H9 (cell line): ENCODE measurements at regions not wholly inside any gene's neighbourhood (a gene's known extent, or its start where the extent isn't known, plus 50 kb on each side); places are given as distances from the start of the nearest gene placed in this dataset.

ENCODE experiments used
- DNase-seq: peaks from one replicate; pipeline ENCODE4 v3.0.0-alpha.2; 2017
- H2AFZ ChIP-seq: one replicate; pipeline ENCODE4 v1.6.1; 2013; ENCODE audit warnings: mild to moderate bottlenecking, low read length, control low read depth, moderate library complexity
- H2AK5ac ChIP-seq: 2 replicates; pipeline ENCODE4 v1.6.1; 2013; ENCODE audit warnings: low read length, control low read depth, mixed read lengths; ENCODE audit not compliant: insufficient read length
- H2BK120ac ChIP-seq: one replicate; pipeline ENCODE4 v1.6.1; 2013; ENCODE audit warnings: low read depth, mild to moderate bottlenecking, low read length, control low read depth, inconsistent platforms; ENCODE audit not compliant: poor library complexity, severe bottlenecking
- H2BK12ac ChIP-seq: 2 replicates; pipeline ENCODE4 v1.6.1; 2013; ENCODE audit warnings: low read length, control low read depth, mixed read lengths, low read depth; ENCODE audit not compliant: insufficient read length
- H2BK15ac ChIP-seq: 2 replicates; pipeline ENCODE4 v1.6.1; 2013; ENCODE audit warnings: low read depth, low read length, control low read depth
- H2BK20ac ChIP-seq: one replicate; pipeline ENCODE4 v1.6.1; 2013; ENCODE audit warnings: low read depth, mild to moderate bottlenecking, low read length, control low read depth, inconsistent platforms; ENCODE audit not compliant: poor library complexity, severe bottlenecking
- H2BK5ac ChIP-seq: 2 replicates; pipeline ENCODE4 v1.6.1; 2013; ENCODE audit warnings: low read length, control low read depth, mixed read lengths; ENCODE audit not compliant: insufficient read length
- H3K14ac ChIP-seq: 2 replicates; pipeline ENCODE4 v1.6.1; 2013; ENCODE audit warnings: low read length, control low read depth; ENCODE audit not compliant: insufficient read depth
- H3K18ac ChIP-seq: 2 replicates; pipeline ENCODE4 v1.6.1; 2013; ENCODE audit warnings: low read depth, mild to moderate bottlenecking, mixed read lengths, low read length, control low read depth; ENCODE audit not compliant: insufficient read length
- H3K23ac ChIP-seq: 2 replicates; pipeline ENCODE4 v1.6.1; 2013; ENCODE audit warnings: low read length, control low read depth, mixed read lengths, low read depth; ENCODE audit not compliant: insufficient read length
- H3K23me2 ChIP-seq: 2 replicates; pipeline ENCODE4 v1.6.1; 2013; ENCODE audit warnings: low read depth, mild to moderate bottlenecking, mixed read lengths, low read length, control low read depth; ENCODE audit not compliant: insufficient read length, poor library complexity, severe bottlenecking
- H3K27ac ChIP-seq: 2 replicates; pipeline ENCODE4 v1.5.1; 2013; ENCODE audit warnings: low read length, control low read depth, mixed read lengths, low read depth; ENCODE audit not compliant: insufficient read length
- H3K27me3 ChIP-seq: 2 replicates; pipeline ENCODE4 v1.6.1; 2013; ENCODE audit warnings: low read length, control low read depth, inconsistent platforms; ENCODE audit not compliant: insufficient read depth
- H3K4ac ChIP-seq: 2 replicates; pipeline ENCODE4 v1.6.1; 2013; ENCODE audit warnings: low read depth, mild to moderate bottlenecking, control low read depth, inconsistent platforms, low read length, moderate library complexity
- H3K4me1 ChIP-seq: 2 replicates; pipeline ENCODE4 v1.6.1; 2013; ENCODE audit warnings: low read length, control low read depth, inconsistent platforms; ENCODE audit not compliant: insufficient read depth
- H3K4me2 ChIP-seq: 2 replicates; pipeline ENCODE4 v1.6.1; 2013; ENCODE audit warnings: low read length, control low read depth, mixed read lengths; ENCODE audit not compliant: insufficient read length, insufficient read depth
- H3K56ac ChIP-seq: 2 replicates; pipeline ENCODE4 v1.6.1; 2013; ENCODE audit warnings: low read depth, mild to moderate bottlenecking, mixed read lengths, low read length, control low read depth; ENCODE audit not compliant: insufficient read length
- H3K79me1 ChIP-seq: 2 replicates; pipeline ENCODE4 v1.6.1; 2013; ENCODE audit warnings: low read depth, mild to moderate bottlenecking, moderate library complexity, low read length, control low read depth, inconsistent platforms; ENCODE audit not compliant: insufficient read depth, poor library complexity, severe bottlenecking
- H3K79me2 ChIP-seq: 2 replicates; pipeline ENCODE4 v1.6.1; 2013; ENCODE audit warnings: low read length, control low read depth, inconsistent platforms; ENCODE audit not compliant: insufficient read depth
- H3K9ac ChIP-seq: 2 replicates; pipeline ENCODE4 v1.6.1; 2013; ENCODE audit warnings: low read length, control low read depth, mixed read lengths; ENCODE audit not compliant: insufficient read length; ENCODE audit errors: extremely low read depth
- H3K9me3 ChIP-seq: one replicate; pipeline ENCODE4 v1.6.1; 2013; ENCODE audit warnings: low read depth, low read length, inconsistent platforms; ENCODE audit not compliant: control insufficient read depth
- H3T11ph ChIP-seq: one replicate; pipeline ENCODE4 v1.6.1; 2013; ENCODE audit warnings: mild to moderate bottlenecking, low read length, control low read depth, inconsistent platforms
- H4K20me1 ChIP-seq: one replicate; pipeline ENCODE4 v1.6.1; 2013; ENCODE audit not compliant: control insufficient read depth, insufficient read length, insufficient read depth
- H4K5ac ChIP-seq: 2 replicates; pipeline ENCODE4 v1.6.1; 2013; ENCODE audit warnings: low read depth, mild to moderate bottlenecking, mixed read lengths, low read length, control low read depth; ENCODE audit not compliant: insufficient read length
- H4K8ac ChIP-seq: replicated peaks from 2 replicates; pipeline ENCODE4 v1.6.1; 2013; ENCODE audit warnings: low read length, control low read depth, mixed read lengths, low read depth; ENCODE audit not compliant: insufficient read length
- H4K91ac ChIP-seq: 2 replicates; pipeline ENCODE4 v1.6.1; 2013; ENCODE audit warnings: low read depth, mild to moderate bottlenecking, moderate library complexity, mixed read lengths, low read length, control low read depth; ENCODE audit not compliant: insufficient read length
- H3K27ac Mint-ChIP-seq, 3 experiments: 2 replicates in 2 of 3; 3 replicates in 1 of 3; pipeline ENCODE4 v1.8.0; 2020 to 2021; ENCODE audit warnings: mixed read lengths in 3 of 3, mild to moderate bottlenecking in 1 of 3, moderate library complexity in 1 of 3
- H3K27me3 Mint-ChIP-seq: 2 replicates; pipeline ENCODE4 v1.8.0; 2021; ENCODE audit warnings: low read depth, mild to moderate bottlenecking, moderate library complexity, mixed read lengths
- H3K36me3 Mint-ChIP-seq, 3 experiments: 2 replicates in 2 of 3; 3 replicates in 1 of 3; pipeline ENCODE4 v1.8.0; 2020 to 2021; ENCODE audit warnings: low read depth in 3 of 3, mixed read lengths in 3 of 3; ENCODE audit not compliant: insufficient read depth in 1 of 3
- H3K4me1 Mint-ChIP-seq, 2 experiments: 2 replicates each; pipeline ENCODE4 v1.8.0; 2020; ENCODE audit warnings: mixed read lengths in 2 of 2
- H3K4me3 Mint-ChIP-seq, 2 experiments: 2 replicates in 1 of 2; 3 replicates in 1 of 2; pipeline ENCODE4 v1.8.0; 2020 to 2021; ENCODE audit warnings: mild to moderate bottlenecking in 2 of 2, mixed read lengths in 2 of 2, moderate library complexity in 1 of 2
- H3K9me3 Mint-ChIP-seq, 2 experiments: 2 replicates in 1 of 2; 3 replicates in 1 of 2; pipeline ENCODE4 v1.8.0; 2020; ENCODE audit warnings: mild to moderate bottlenecking in 2 of 2, mixed read lengths in 2 of 2, moderate library complexity in 1 of 2
- WGBS: extraction: QIAGEN DNeasy Blood & Tissue Kit; methylation state at CpG from one replicate; pipeline ENCODE4 v1.1.7; 2013; ENCODE audit warnings: missing lambda C conversion rate, low lambda C conversion rate, mixed read lengths; ENCODE audit not compliant: insufficient read length; ENCODE audit errors: extremely low coverage; 5-methylcytosine and 5-hydroxymethylcytosine counted together
- TF ChIP-seq, protein P1 (sequence below): fragments of 200-600 bp; sonication (generic); conservative IDR thresholded peaks from 3 replicates; pipeline ENCODE4 v1.8.0; 2021; ENCODE audit warnings: antibody characterized with exemption, mild to moderate bottlenecking

DNA sequence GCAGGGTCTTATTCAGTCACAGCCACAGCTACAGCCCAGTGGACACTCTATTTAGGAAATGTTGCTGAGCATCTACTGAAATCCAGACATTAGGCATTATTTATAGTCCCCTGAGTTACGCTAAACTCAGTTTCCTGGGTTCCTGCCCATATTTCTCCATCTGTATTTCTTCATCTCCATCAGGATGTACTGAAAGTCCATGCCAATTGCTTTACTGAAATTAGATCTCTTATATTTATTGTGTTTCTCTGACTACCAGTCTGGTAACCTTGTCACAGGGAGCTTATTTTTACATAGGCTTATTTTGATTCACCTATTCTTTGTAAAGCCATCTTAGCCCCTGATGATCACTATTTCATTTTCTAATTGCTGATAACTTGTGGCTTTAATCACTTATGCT lies 223.9 kb downstream of the TLE3 start:
- no peak overlapping the region for H2BK20ac ChIP-seq
- H3K23ac ChIP-seq, result no peak overlapping the region
- Mint-ChIP-seq H3K27ac (no peak overlapping the region), H3K27me3 (peaks cover 1% of the 10 kb centered on the region), H3K4me1 (peaks cover 4 to 12% of the 10 kb centered on the region in 2 experiments), H3K36me3 (peaks cover 0 to 5% (median 2%) of the 10 kb centered on the region in 3 experiments; a peak in 2 of 7 replicates), H3K9me3 (peaks cover 9 to 16% of the 10 kb centered on the region in 2 experiments; a peak in 4 of 5 replicates), H3K4me3 (no peak overlapping the region)
- no peak for DNase-seq
- H3K79me2 ChIP-seq, result no peaks in the 10 kb centered on the region
- H2BK5ac ChIP-seq, result no peak overlapping the region
- H3K79me1 ChIP-seq, result no peaks in the 10 kb centered on the region
- no peak overlapping the region for H4K91ac ChIP-seq
- H2AFZ ChIP-seq, result no peak overlapping the region
- H2BK12ac ChIP-seq, result no peak overlapping the region
- no peaks in the 10 kb centered on the region for H3K27me3 ChIP-seq
- H4K8ac ChIP-seq, result no peak overlapping the region
- H3T11ph ChIP-seq, result no peak overlapping the region
- no peak overlapping the region for H2BK15ac ChIP-seq
- no peaks in the 10 kb centered on the region for H3K4me1 ChIP-seq
- H3K9me3 ChIP-seq, result no peaks in the 10 kb centered on the region
- TF ChIP-seq, protein P1, sequence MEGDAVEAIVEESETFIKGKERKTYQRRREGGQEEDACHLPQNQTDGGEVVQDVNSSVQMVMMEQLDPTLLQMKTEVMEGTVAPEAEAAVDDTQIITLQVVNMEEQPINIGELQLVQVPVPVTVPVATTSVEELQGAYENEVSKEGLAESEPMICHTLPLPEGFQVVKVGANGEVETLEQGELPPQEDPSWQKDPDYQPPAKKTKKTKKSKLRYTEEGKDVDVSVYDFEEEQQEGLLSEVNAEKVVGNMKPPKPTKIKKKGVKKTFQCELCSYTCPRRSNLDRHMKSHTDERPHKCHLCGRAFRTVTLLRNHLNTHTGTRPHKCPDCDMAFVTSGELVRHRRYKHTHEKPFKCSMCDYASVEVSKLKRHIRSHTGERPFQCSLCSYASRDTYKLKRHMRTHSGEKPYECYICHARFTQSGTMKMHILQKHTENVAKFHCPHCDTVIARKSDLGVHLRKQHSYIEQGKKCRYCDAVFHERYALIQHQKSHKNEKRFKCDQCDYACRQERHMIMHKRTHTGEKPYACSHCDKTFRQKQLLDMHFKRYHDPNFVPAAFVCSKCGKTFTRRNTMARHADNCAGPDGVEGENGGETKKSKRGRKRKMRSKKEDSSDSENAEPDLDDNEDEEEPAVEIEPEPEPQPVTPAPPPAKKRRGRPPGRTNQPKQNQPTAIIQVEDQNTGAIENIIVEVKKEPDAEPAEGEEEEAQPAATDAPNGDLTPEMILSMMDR, result no peak
- no peak overlapping the region for H2AK5ac ChIP-seq
- no peak overlapping the region for H3K4ac ChIP-seq
- no peak overlapping the region for H3K4me2 ChIP-seq
- no peak overlapping the region for H3K14ac ChIP-seq
- no peak overlapping the region for H3K27ac ChIP-seq
- no peaks in the 10 kb centered on the region for H4K20me1 ChIP-seq
- no CpG with 5 or more reads among the region's 1 CpG for WGBS
- H4K5ac ChIP-seq, result no peak overlapping the region
- no peak overlapping the region for H3K56ac ChIP-seq
- H2BK120ac ChIP-seq, result no peak overlapping the region
- no peak overlapping the region for H3K9ac ChIP-seq
- H3K23me2 ChIP-seq, result no peaks in the 10 kb centered on the region
- H3K18ac ChIP-seq, result no peak overlapping the region
